ENCODE measurements at regions not wholly inside any gene's neighbourhood (a gene's known extent, or its start where the extent isn't known, plus 50 kb on each side); places are given as distances from the start of the nearest gene placed in this dataset.

GRCh38 chr13:57302604-57303003 lies 135.6 kb downstream of the PRR20E start:
- TF ChIP-seq ELF1 (IDR thresholded peaks at IDR 0.05; ENCODE audit: borderline replicate concordance, low read depth) (no peak), ZBTB33 (IDR thresholded peaks at IDR 0.05; ENCODE audit: extremely low read depth, insufficient replicate concordance, low read length) (no peak), SIN3A (IDR thresholded peaks at IDR 0.05; ENCODE audit: low read depth) (no peak)
